NB4 (cell line): ENCODE measurements at regions not wholly inside any gene's neighbourhood (a gene's known extent, or its start where the extent isn't known, plus 50 kb on each side); places are given as distances from the start of the nearest gene placed in this dataset.

Experiments used
- CTCF ChIP-seq: IDR thresholded peaks from one replicate; pipeline ENCODE4 v1.5.1; 2012; ENCODE audit warnings: low read depth, low read length
- MAX ChIP-seq: IDR thresholded peaks from 2 replicates; pipeline ENCODE4 v1.6.1; 2011; ENCODE audit warnings: low read depth, low read length
- MYC ChIP-seq: IDR thresholded peaks from 2 replicates; pipeline ENCODE4 v1.6.1; 2011; ENCODE audit warnings: low read depth, low read length
- POLR2A ChIP-seq: IDR thresholded peaks from 2 replicates; pipeline ENCODE4 v1.6.1; 2011; ENCODE audit warnings: mild to moderate bottlenecking; ENCODE audit not compliant: insufficient read length; ENCODE audit errors: extremely low read depth

- TF ChIP-seq CTCF, result peak; percentile 47
- no peak for TF ChIP-seq MAX
- no peak for TF ChIP-seq POLR2A
- no peak for TF ChIP-seq MYC
Measured at GRCh38 chr1:193406901-193407300, 220.5 kb upstream of the B3GALT2 start.
